Pulmonary artery endothelial cell (primary cell): ENCODE measurements at regions not wholly inside any gene's neighbourhood (a gene's known extent, or its start where the extent isn't known, plus 50 kb on each side); places are given as distances from the start of the nearest gene placed in this dataset.

Experiments
- DNase-seq: peaks from one replicate; pipeline ENCODE4 v3.0.0-alpha.2; 2011; ENCODE audit warnings: low read depth, low spot score

GRCh38 chr12:78684419-78684818, 180.2 kb upstream of the SYT1 start:
- no peak for DNase-seq

GRCh38 chr12:78695749-78696148, 168.8 kb upstream of the SYT1 start:
- DNase-seq: no peak

GRCh38 chr12:78696267-78696666, 168.3 kb upstream of the SYT1 start:
- no peak for DNase-seq

- DNase-seq: no peak
These were observed 166.7 kb upstream of the SYT1 start for GRCh38 chr12:78697817-78698415.

GRCh38 chr12:78698747-78699146, 165.8 kb upstream of the SYT1 start:
- DNase-seq: no peak

GRCh38 chr12:78700565-78700964, 164.0 kb upstream of the SYT1 start:
- no peak for DNase-seq

- peak; percentile 85 for DNase-seq
These were observed 160.6 kb upstream of the SYT1 start for GRCh38 chr12:78703820-78704525.

GRCh38 chr12:78711954-78712353, 152.6 kb upstream of the SYT1 start:
- DNase-seq: no peak

GRCh38 chr12:78712834-78713481, 151.6 kb upstream of the SYT1 start:
- no peak for DNase-seq

GRCh38 chr12:78719721-78720120, 144.9 kb upstream of the SYT1 start:
- DNase-seq: no peak

GRCh38 chr12:78721906-78722305, 142.7 kb upstream of the SYT1 start:
- no peak for DNase-seq

- DNase-seq: no peak
These were observed 139.5 kb upstream of the SYT1 start for GRCh38 chr12:78725033-78725432.

- no peak for DNase-seq
These were observed 138.5 kb upstream of the SYT1 start for GRCh38 chr12:78725951-78726580.

GRCh38 chr12:78726854-78727253, 137.7 kb upstream of the SYT1 start:
- no peak for DNase-seq

- DNase-seq: no peak
These were observed 132.1 kb upstream of the SYT1 start for GRCh38 chr12:78732481-78732880.

GRCh38 chr12:78739653-78740052, 124.9 kb upstream of the SYT1 start:
- no peak for DNase-seq

- no peak for DNase-seq
These were observed 118.6 kb upstream of the SYT1 start for GRCh38 chr12:78746001-78746400.

- DNase-seq: no peak
These were observed 111.5 kb upstream of the SYT1 start for GRCh38 chr12:78753058-78753457.

- DNase-seq: no peak
These were observed 107.6 kb upstream of the SYT1 start for GRCh38 chr12:78756936-78757335.

GRCh38 chr12:78759367-78759766, 105.2 kb upstream of the SYT1 start:
- peak; percentile 52 for DNase-seq

- no peak for DNase-seq
These were observed 103.7 kb upstream of the SYT1 start for GRCh38 chr12:78760906-78761305.

- no peak for DNase-seq
These were observed 99.7 kb upstream of the SYT1 start for GRCh38 chr12:78764913-78765312.
